Testis (tissue), 2 donors: ENCODE measurements at regions not wholly inside any gene's neighbourhood (a gene's known extent, or its start where the extent isn't known, plus 50 kb on each side); places are given as distances from the start of the nearest gene placed in this dataset.

Experiments used
- DNase-seq: peaks from one replicate; pipeline ENCODE4 v3.0.0-alpha.2; 2019
- H3K27ac ChIP-seq, 2 donors: fragments of 200-600 bp; sonication (generic); one replicate each; pipeline ENCODE4 v1.5.1; 2019
- H3K27me3 ChIP-seq: fragments of 200-600 bp; sonication (generic); one replicate; pipeline ENCODE4 v1.5.1; 2019
- H3K36me3 ChIP-seq: fragments of 200-600 bp; sonication (generic); one replicate; pipeline ENCODE4 v1.5.1; 2017; ENCODE audit warnings: low read depth; ENCODE audit errors: missing control alignments
- H3K4me1 ChIP-seq: fragments of 200-600 bp; sonication (generic); one replicate; pipeline ENCODE4 v1.5.1; 2019
- H3K4me3 ChIP-seq, 2 donors: fragments of 200-600 bp; sonication (generic); one replicate each; pipeline ENCODE4 v1.5.1; 2017 to 2019
- H3K9me3 ChIP-seq: fragments of 200-600 bp; sonication (generic); one replicate; pipeline ENCODE4 v1.5.1; 2017
- POLR2A ChIP-seq: fragments of 450-650 bp; IDR thresholded peaks from one replicate; pipeline ENCODE4 v1.6.1; 2017; ENCODE audit warnings: antibody characterized with exemption, mild to moderate bottlenecking, moderate library complexity
- WGBS, 2 donors: methylation state at CpG; one replicate each; pipeline ENCODE4 v1.1.5; 2018; 5-methylcytosine and 5-hydroxymethylcytosine counted together
- intact Hi-C: fragments of 100-400 bp; cut with DNase I; formaldehyde crosslinking; loops from one replicate; pipeline ENCODE4 v1.15.1; 2023; ENCODE audit warnings: low total_unique reads
- TF ChIP-seq, protein P1 (sequence below), 3 experiments: fragments of 450-650 bp in 2 of 3; fragments of 200-600 bp in 1 of 3; sonication (generic) in 1 of 3; IDR thresholded peaks; one replicate each; pipeline ENCODE4 v1.5.1; 2016 to 2019; ENCODE audit warnings: antibody characterized with exemption in 3 of 3, mild to moderate bottlenecking in 2 of 3, moderate library complexity in 1 of 3

DNA sequence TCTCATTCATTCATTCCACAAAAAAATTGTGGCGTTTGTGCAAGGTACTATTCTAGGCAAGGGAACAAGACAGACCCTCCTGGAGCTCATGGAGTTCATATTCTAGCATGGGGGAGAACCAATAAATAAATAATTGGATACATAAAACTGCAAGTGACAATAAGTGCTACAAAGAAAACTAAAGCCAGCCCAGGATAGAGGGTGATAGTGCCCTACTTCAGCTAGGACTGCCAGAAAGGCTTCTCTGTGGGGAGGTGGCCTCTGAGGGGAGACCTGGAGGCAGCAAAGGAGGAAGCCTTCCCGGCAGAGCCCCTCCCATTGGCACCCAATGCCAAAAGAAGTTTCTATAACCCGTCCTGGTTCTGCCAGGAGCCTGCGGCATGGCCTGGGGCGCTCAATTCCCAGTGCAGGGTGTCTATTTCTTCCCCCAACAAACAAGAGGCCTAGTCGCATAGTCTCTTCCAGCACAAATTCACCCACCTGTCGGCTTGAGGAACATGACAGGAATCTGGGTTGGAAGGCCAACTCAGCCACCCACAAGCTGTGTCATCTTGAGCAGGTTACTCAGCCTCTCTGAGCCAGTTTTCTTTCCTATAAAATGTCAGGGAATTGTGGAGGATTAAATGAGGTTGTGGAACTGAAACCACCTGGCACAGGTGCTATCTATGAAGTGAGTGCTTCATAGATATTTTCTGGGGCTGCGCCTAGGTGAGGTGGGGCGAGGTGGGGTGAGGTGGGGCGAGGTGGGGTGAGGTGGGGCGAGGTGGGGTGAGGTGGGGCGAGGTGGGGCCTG lies 94.3 kb downstream of the ZFP36L2 start:
- TF ChIP-seq, protein P1, sequence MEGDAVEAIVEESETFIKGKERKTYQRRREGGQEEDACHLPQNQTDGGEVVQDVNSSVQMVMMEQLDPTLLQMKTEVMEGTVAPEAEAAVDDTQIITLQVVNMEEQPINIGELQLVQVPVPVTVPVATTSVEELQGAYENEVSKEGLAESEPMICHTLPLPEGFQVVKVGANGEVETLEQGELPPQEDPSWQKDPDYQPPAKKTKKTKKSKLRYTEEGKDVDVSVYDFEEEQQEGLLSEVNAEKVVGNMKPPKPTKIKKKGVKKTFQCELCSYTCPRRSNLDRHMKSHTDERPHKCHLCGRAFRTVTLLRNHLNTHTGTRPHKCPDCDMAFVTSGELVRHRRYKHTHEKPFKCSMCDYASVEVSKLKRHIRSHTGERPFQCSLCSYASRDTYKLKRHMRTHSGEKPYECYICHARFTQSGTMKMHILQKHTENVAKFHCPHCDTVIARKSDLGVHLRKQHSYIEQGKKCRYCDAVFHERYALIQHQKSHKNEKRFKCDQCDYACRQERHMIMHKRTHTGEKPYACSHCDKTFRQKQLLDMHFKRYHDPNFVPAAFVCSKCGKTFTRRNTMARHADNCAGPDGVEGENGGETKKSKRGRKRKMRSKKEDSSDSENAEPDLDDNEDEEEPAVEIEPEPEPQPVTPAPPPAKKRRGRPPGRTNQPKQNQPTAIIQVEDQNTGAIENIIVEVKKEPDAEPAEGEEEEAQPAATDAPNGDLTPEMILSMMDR (IDR thresholded peaks at IDR 0.05): no peak
- no peak for TF ChIP-seq POLR2A
- intact Hi-C loops: no loop called here
- no peak for DNase-seq
- 67 to 79% methylated on average over 10 of the region's 12 CpGs for WGBS, 2 donors
- Histone ChIP-seq H3K36me3 (no peaks in the 10 kb centered on the region), H3K27me3 (no peaks in the 10 kb centered on the region), H3K4me1 (peaks cover 24% of the 10 kb centered on the region), H3K9me3 (no peaks in the 10 kb centered on the region), H3K4me3 (no peak overlapping the region), H3K27ac (peak overlapping the region in 1 of 2 donors; percentile 67)

DNA sequence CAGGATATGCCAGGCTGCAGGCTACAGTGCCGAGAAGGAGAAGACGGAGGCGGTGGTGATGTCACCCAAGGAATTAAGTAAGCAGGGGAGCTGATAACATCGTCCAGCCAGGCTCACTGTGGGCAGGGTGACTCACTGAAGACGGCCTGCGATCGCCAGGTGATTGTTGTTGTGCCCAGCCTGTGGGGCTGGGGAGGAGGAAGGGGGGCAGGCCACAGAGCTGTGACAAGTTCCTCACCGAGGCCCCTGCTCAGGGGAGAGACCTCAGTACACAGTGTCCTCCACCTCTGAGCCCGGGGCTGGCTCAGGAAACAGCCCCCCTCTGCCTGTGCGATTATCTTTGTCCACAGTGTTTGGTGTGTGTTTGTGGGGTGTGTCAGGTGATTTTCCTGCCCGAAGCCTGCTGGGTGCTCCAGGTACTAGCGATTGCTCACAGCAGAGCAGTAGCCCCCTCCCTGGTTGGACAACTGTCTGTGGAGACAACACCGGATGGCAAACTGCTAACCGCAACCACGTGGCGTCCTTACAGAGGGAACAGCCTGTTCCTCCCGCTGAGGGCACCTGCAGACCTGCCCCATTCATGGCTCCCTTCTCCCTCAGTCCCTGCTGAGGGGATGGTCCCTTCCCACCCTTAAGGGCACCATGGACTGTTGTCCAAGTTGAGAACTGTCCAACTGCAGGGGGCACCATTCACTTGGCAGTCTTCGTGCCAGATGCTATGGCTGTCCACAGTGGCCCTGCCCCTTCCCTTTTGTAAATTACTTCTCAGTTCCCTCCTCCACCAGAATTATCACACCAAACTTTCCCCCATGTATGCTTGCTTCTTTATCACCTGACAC lies 95.1 kb downstream of the ZFP36L2 start:
- TF ChIP-seq, protein P1 (IDR thresholded peaks at IDR 0.05): peak in 2 of 3 experiments; percentile 25 to 28
- no peak for TF ChIP-seq POLR2A
- peak overlapping the region; percentile 21 to 67 for H3K27ac ChIP-seq
- H3K27me3 ChIP-seq: no peaks in the 10 kb centered on the region
- peak; percentile 69 for DNase-seq
- 51 to 61% methylated on average over 11 to 18 of the region's 18 CpGs for WGBS, 2 donors
- no peaks in the 10 kb centered on the region for H3K36me3 ChIP-seq
- H3K4me1 ChIP-seq: peaks cover 24% of the 10 kb centered on the region
- intact Hi-C loops: no loop called here
- no peaks in the 10 kb centered on the region for H3K9me3 ChIP-seq
- no peak overlapping the region for H3K4me3 ChIP-seq

DNA sequence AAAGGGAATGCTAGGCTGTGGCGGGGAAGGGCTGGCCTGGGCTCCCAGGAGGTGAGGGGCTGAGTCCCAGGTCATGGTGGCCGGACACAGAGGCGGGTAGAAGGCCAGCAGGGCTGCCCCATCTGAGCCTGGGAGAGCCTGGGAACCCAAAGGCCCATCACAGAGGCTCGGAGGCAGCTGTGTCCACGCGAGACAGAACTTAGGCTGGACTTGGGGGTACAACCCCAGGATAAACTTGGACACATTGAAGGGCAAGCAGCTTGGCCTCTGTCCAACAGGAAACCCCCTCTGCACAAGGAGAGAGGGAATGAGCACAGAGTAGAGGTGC lies 95.9 kb downstream of the ZFP36L2 start:
- intact Hi-C loops: no loop called here
- no peak for DNase-seq
- Histone ChIP-seq H3K4me3 (no peak overlapping the region), H3K4me1 (peaks cover 24% of the 10 kb centered on the region), H3K27ac (peak overlapping the region; percentile 63 to 67), H3K9me3 (no peaks in the 10 kb centered on the region), H3K36me3 (no peaks in the 10 kb centered on the region), H3K27me3 (no peaks in the 10 kb centered on the region)
- 97% methylated on average over 4 to 6 of the region's 6 CpGs for WGBS, 2 donors
- TF ChIP-seq, protein P1 (IDR thresholded peaks at IDR 0.05): no peak
- no peak for TF ChIP-seq POLR2A

DNA sequence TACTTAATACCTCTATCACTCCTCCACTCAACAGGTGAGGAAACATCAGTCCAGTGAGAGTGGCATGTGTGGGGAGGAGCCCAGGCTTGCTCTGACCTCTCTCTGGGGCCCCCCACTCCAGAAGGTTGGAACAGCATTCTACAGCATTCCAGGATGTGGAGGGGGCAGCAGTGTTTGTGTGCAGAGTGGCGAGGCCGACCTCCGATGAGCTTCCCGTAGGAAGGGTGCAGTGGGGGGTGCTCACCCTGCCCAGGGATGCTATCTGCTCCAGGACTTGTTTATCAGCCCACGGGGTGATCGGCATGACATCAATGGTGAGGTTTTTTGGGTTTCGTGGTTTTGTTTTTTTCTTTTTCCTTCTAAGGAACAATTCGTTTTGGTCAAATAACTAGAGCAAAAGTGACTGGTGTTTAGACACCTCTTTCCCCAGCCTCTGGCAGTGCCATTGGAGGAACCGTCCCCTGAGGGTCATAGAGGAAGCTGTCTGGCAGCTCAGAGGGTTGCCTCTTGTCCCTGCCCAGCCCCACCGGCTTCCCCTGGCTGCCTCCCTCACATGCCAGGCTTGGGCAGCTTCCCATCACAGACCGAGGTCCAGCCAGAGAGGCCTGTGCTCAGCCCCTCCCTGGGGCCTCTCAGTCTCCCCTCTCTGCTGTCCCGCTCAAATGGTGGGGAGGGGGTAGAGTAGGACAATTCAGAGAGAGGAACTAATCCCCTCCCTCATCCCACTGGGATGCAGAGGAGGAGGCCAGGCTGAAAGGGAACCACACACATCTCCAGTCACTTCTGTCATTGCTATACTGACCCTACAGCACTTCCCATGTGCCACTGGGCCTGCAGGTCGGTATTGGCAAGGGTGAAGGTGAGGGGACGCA lies 96.5 kb downstream of the ZFP36L2 start:
- DNase-seq: no peak
- Histone ChIP-seq H3K27me3 (no peaks in the 10 kb centered on the region), H3K27ac (peak overlapping the region; percentile 63 to 67), H3K4me3 (no peak overlapping the region), H3K9me3 (no peaks in the 10 kb centered on the region), H3K4me1 (peaks cover 24% of the 10 kb centered on the region), H3K36me3 (no peaks in the 10 kb centered on the region)
- 63 to 65% methylated on average over 14 of the region's 14 CpGs for WGBS, 2 donors
- TF ChIP-seq POLR2A: no peak
- TF ChIP-seq, protein P1 (IDR thresholded peaks at IDR 0.05): no peak
- intact Hi-C loops: no loop called here
